Ishikawa (cell line): ENCODE measurements at regions not wholly inside any gene's neighbourhood (a gene's known extent, or its start where the extent isn't known, plus 50 kb on each side); places are given as distances from the start of the nearest gene placed in this dataset.

Experiments
- CEBPB ChIP-seq: IDR thresholded peaks from 2 replicates; pipeline ENCODE4 v1.6.1; 2012
- CREB1 ChIP-seq: IDR thresholded peaks from 2 replicates; pipeline ENCODE4 v1.6.1; 2012; ENCODE audit warnings: low read depth
- EGR1 ChIP-seq: IDR thresholded peaks from 2 replicates; pipeline ENCODE4 v1.6.1; 2012
- EP300 ChIP-seq: IDR thresholded peaks from 2 replicates; pipeline ENCODE4 v1.6.1; 2012; ENCODE audit warnings: borderline replicate concordance
- FOXM1 ChIP-seq: IDR thresholded peaks from 2 replicates; pipeline ENCODE4 v1.6.1; 2012; ENCODE audit warnings: low read depth, borderline replicate concordance
- NFIC ChIP-seq: IDR thresholded peaks from 2 replicates; pipeline ENCODE4 v1.6.1; 2012
- RAD21 ChIP-seq: IDR thresholded peaks from 2 replicates; pipeline ENCODE4 v1.6.1; 2012; ENCODE audit warnings: low read depth
- REST ChIP-seq: IDR thresholded peaks from 2 replicates; pipeline ENCODE4 v1.6.1; 2012; ENCODE audit warnings: low read depth, mild to moderate bottlenecking
- TAF1 ChIP-seq: IDR thresholded peaks from 2 replicates; pipeline ENCODE4 v1.6.1; 2012; ENCODE audit warnings: low read depth, mild to moderate bottlenecking
- TCF12 ChIP-seq: IDR thresholded peaks from 2 replicates; pipeline ENCODE4 v1.6.1; 2012; ENCODE audit warnings: low read depth
- TEAD4 ChIP-seq: IDR thresholded peaks from 2 replicates; pipeline ENCODE4 v1.6.1; 2012
- YY1 ChIP-seq: IDR thresholded peaks from 2 replicates; pipeline ENCODE4 v1.6.1; 2012; ENCODE audit warnings: low read depth
- ZBTB7A ChIP-seq: IDR thresholded peaks from 2 replicates; pipeline ENCODE4 v1.6.1; 2012; ENCODE audit warnings: low read depth
- TF ChIP-seq, protein P1 (sequence below): IDR thresholded peaks from 2 replicates; pipeline ENCODE4 v1.6.1; 2012
- TF ChIP-seq, protein P2 (sequence below): IDR thresholded peaks from 2 replicates; pipeline ENCODE4 v1.6.1; 2012

DNA sequence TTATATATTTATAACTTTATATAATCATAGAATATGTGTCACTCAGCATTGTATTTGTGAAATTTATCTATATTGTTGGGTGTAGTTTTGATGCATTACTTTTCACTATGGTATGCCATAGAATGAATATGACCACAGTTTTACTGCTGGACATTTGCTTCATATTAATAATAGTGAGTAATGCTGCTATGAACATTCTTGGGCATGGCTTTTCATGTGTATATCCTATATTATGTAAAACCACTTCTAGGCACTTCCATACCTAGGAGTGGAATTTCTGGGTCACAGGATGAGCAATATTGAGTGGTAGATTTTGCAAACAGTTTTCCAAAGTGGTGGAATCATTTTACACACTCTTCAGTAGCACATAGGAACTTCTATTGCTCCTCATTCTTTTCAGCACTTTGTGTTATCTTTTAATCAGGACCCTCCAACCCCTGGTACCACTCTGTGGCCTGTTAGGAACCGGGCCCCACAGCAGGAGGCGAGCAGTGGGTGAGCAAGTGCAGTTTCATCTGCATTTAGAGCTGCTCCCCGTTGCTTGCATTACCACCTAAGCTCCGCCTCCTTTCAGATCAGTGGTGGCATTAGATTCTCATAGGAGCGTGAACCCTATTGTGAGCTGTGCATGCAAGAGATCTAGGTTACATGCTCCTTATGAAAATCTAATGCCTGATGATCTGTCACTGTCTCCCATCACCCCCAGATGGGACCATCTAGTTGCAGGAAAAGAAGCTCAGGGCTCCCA is 56.0 kb upstream of the CNIH3 start:
- no peak for TF ChIP-seq CEBPB
- TF ChIP-seq YY1, result no peak
- TF ChIP-seq REST, result no peak

DNA sequence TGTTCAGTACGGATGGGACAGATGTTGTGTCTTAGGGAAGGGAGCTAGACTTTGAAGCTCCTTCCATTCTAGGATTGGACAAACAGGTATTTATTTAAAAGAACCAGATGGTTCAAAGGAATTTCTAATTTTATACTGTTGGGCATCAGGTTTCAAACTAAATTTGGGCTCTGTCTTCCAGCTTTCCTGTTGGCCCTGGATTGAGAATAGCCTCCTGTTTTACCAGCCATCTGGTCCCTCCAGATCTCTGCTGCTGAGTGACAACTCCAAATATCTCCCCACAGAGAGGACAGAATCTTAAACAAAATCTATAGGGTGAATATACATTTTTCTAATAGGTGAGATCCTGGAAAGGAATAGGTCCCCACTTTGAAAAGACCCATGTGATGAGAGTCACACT is 52.5 kb upstream of the CNIH3 start:
- TF ChIP-seq EGR1 (no peak), NFIC (no peak), TEAD4 (no peak), ZBTB7A (no peak), FOXM1 (no peak), EP300 (no peak)
- TF ChIP-seq, protein P1, sequence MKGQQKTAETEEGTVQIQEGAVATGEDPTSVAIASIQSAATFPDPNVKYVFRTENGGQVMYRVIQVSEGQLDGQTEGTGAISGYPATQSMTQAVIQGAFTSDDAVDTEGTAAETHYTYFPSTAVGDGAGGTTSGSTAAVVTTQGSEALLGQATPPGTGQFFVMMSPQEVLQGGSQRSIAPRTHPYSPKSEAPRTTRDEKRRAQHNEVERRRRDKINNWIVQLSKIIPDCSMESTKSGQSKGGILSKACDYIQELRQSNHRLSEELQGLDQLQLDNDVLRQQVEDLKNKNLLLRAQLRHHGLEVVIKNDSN, result no peak

DNA sequence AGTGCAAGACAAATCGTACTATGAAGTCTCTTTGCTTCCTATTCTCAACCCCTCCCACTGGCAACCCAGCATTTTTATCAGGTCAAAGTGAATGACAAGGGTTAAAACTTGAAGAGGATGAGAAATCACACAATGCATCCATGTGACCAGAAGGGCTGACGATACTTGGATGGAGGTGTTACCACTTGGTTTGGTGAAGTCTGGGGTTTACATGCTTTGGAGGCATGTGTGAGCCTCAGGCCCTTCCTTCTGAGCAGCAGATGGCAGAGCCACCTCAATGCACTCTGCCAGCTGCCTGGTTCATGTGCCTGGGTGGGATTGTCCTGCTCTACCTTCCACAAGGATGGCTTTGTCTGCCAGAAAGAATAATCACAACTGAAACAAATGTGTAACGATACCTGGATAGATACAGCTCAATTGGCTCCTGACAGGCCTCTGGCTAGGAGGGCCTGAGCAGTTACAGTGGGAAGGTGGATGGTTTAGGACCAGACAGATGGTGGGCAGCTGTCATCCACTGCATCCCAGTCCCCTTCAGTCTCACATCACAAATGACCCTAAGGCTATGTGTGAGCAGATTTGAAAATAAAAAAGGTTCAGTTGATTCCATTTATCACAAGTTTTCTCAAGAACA is 51.5 kb upstream of the CNIH3 start:
- TF ChIP-seq, protein P1, result no peak
- no peak for TF ChIP-seq EP300
- TF ChIP-seq RAD21, result no peak
- TF ChIP-seq CREB1, result no peak
- no peak for TF ChIP-seq NFIC
- TF ChIP-seq EGR1, result no peak
- TF ChIP-seq CEBPB, result no peak
- TF ChIP-seq TCF12, result no peak
- TF ChIP-seq FOXM1, result no peak
- no peak for TF ChIP-seq REST
- no peak for TF ChIP-seq YY1
- TF ChIP-seq TEAD4, result no peak
- no peak for TF ChIP-seq ZBTB7A
- no peak for TF ChIP-seq TAF1

GRCh38 chr1:224565186-224565585 is 50.9 kb upstream of the CNIH3 start:
- no peak for TF ChIP-seq YY1
- TF ChIP-seq NFIC, result no peak
- no peak for TF ChIP-seq TCF12
- no peak for TF ChIP-seq RAD21
- TF ChIP-seq, protein P1, result no peak
- no peak for TF ChIP-seq EP300

DNA sequence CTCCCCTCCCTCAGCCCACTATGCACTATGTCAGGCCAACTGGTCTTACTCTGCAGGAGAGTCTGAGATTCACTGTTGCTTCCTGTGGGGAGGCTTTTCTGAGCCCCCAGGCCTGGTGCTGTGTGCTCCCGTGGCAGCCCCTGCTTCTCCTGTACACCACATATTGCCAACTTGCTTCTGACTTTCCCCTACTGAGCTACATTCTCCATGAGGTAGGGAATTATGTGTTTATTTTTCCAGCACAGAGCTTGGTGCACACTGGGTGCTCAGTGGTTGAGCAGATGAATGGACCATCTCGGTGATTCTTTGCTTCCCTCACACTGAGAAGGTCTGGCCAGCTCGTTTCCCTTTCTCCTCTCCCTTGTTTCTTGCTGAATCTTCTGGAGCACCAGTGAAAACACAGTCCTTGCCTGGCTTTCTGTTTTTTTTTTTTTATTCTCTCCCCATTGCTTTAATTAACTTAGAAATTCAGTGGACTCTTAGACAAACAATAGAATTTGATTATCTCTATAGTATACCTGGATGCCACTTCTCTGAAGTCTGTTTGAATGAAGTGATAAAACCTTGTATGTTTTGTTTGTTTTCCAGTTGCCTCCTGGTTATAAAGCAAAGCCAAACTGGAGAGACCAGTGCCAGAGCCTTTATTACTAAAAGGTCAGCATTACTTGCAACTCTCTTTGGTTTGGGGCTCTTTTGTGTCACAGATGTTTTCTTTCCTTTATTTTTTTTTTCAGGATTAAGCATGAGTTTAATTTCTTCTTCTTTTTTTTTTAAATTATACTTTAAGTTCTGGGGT is 50.3 kb upstream of the CNIH3 start:
- TF ChIP-seq FOXM1 (no peak), RAD21 (no peak), TCF12 (no peak), YY1 (no peak), TEAD4 (no peak), EP300 (no peak), CREB1 (no peak), TAF1 (no peak), ZBTB7A (no peak), NFIC (no peak), EGR1 (no peak), CEBPB (no peak), REST (no peak)
- TF ChIP-seq, protein P1, result no peak
- TF ChIP-seq, protein P2, sequence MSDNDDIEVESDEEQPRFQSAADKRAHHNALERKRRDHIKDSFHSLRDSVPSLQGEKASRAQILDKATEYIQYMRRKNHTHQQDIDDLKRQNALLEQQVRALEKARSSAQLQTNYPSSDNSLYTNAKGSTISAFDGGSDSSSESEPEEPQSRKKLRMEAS, result no peak
